ENCODE measurements at regions not wholly inside any gene's neighbourhood (a gene's known extent, or its start where the extent isn't known, plus 50 kb on each side); places are given as distances from the start of the nearest gene placed in this dataset.

DNA sequence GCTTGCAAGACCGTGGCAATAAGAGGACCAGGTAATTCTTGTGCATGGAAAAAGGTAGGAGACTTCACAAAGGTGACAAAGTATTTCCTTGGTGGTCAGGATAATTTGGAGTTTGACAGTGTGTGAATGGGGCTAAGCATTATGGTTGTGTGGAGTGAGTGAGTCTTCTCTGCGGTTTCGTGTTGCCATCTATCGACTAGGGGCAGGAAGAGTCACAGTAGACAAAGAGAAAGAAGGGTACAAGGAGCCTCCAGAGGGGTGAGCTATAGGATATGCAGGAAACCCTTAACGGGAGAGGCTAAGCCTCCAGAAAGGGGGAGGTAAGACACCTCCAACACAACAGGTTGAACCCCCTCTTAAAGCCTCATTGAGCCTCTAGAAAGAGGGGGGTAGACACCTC lies 64.0 kb upstream of the RANBP6 start:
- H4K20me1 ChIP-seq (ENCODE audit: insufficient read depth), result no peaks in the 10 kb centered on the region
- no peak for TF ChIP-seq EZH2 (IDR thresholded peaks at IDR 0.05; ENCODE audit: low read depth)
- TF ChIP-seq, protein P1, sequence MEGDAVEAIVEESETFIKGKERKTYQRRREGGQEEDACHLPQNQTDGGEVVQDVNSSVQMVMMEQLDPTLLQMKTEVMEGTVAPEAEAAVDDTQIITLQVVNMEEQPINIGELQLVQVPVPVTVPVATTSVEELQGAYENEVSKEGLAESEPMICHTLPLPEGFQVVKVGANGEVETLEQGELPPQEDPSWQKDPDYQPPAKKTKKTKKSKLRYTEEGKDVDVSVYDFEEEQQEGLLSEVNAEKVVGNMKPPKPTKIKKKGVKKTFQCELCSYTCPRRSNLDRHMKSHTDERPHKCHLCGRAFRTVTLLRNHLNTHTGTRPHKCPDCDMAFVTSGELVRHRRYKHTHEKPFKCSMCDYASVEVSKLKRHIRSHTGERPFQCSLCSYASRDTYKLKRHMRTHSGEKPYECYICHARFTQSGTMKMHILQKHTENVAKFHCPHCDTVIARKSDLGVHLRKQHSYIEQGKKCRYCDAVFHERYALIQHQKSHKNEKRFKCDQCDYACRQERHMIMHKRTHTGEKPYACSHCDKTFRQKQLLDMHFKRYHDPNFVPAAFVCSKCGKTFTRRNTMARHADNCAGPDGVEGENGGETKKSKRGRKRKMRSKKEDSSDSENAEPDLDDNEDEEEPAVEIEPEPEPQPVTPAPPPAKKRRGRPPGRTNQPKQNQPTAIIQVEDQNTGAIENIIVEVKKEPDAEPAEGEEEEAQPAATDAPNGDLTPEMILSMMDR (conservative IDR thresholded peaks at IDR 0.05), result no peak
- ChIA-PET POLR2A (ENCODE audit: unreplicated experiment) (interaction anchor here (0.6 kb wide), 1 partner anchor 64 kb away, joined by 5 read pairs; the partner anchor contains the start of gene RANBP6), CTCF (no interaction called here)
- no peaks in the 10 kb centered on the region for H3K9me3 ChIP-seq (ENCODE audit: insufficient read depth, low read depth)
- H3K9me2 ChIP-seq (ENCODE audit: insufficient read depth), result no peaks in the 10 kb centered on the region
- H3K27ac ChIP-seq, result no peak overlapping the region
- H3F3A ChIP-seq (ENCODE audit: insufficient read depth, low read depth), result peaks cover 4% of the 10 kb centered on the region; the same call in 1 of the 2 replicates
- H3K4me2 ChIP-seq, result peak overlapping the region; percentile 86
- no peaks in the 10 kb centered on the region; the same call in 1 of the 2 replicates for H3K4me1 ChIP-seq (replicated peaks; ENCODE audit: insufficient read depth)
- no peaks in the 10 kb centered on the region for H3K79me2 ChIP-seq (ENCODE audit: low read depth)
- peak overlapping the region; percentile 64; the same call in 1 of the 2 replicates for H3K4me3 ChIP-seq
- DNase-seq, result no peak
- no peaks in the 10 kb centered on the region for H3K36me3 ChIP-seq (ENCODE audit: low read depth)
- no TSS peak for BruUV-seq (replicated peaks)
- peak overlapping the region; percentile 90; the same call in 1 of the 2 replicates for H2AFZ ChIP-seq
- intact Hi-C loops (cut with micrococcal nuclease; ENCODE audit: unreplicated experiment), result no loop called here
- no peaks in the 10 kb centered on the region for H3K27me3 ChIP-seq (ENCODE audit: insufficient read depth, low read depth)

DNA sequence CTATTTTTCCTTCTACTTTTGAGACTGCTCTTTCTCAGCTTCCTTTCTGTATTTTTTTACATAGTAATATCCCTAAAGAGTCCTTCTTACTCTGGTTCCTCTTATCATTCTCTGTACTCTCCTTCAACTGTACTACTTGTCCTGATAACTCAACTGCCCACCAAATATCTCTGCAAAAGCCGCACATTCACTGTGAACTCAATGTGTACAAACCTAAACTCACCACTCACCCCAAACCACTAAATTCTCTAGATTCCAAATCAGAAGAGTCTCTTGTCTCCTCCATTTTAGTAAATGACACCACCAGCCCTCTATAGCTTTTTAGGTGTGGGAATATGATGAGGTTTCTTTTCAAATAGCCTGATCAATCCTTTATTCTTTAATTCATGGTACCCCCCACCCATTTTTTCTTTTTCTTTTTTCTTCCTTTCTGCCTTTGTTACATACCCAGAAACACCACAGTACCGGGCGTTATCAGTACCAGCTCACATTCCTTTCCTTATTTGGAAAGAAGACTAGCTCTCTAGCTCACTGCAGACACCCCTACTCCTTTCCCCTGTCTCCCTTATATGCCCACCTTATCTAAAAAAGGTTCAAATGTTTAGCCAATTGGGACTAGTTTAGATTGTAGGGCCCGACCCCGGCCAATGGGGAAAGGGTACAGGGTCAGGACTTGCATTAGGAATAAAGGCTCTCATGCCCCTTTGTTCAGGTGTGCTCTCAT lies 63.1 kb upstream of the RANBP6 start:
- H4K20me1 ChIP-seq (ENCODE audit: insufficient read depth), result no peaks in the 10 kb centered on the region
- no peak overlapping the region for H3K4me3 ChIP-seq
- no peaks in the 10 kb centered on the region for H3K27me3 ChIP-seq (ENCODE audit: insufficient read depth, low read depth)
- H3F3A ChIP-seq (ENCODE audit: insufficient read depth, low read depth), result peaks cover 4% of the 10 kb centered on the region; the same call in 1 of the 2 replicates
- BruUV-seq (replicated peaks), result no TSS peak
- H3K9me3 ChIP-seq (ENCODE audit: insufficient read depth, low read depth), result no peaks in the 10 kb centered on the region
- no peaks in the 10 kb centered on the region; the same call in 1 of the 2 replicates for H3K4me1 ChIP-seq (replicated peaks; ENCODE audit: insufficient read depth)
- ChIA-PET POLR2A (ENCODE audit: unreplicated experiment) (interaction anchor here (0.6 kb wide), 1 partner anchor 63 kb away, joined by 5 read pairs; the partner anchor contains the start of gene RANBP6), CTCF (no interaction called here)
- H3K9me2 ChIP-seq (ENCODE audit: insufficient read depth), result no peaks in the 10 kb centered on the region
- H2AFZ ChIP-seq, result no peak overlapping the region
- H3K27ac ChIP-seq, result no peak overlapping the region
- H3K4me2 ChIP-seq, result no peak overlapping the region
- TF ChIP-seq, protein P1 (conservative IDR thresholded peaks at IDR 0.05), result no peak
- no peak for TF ChIP-seq EZH2 (IDR thresholded peaks at IDR 0.05; ENCODE audit: low read depth)
- H3K79me2 ChIP-seq (ENCODE audit: low read depth), result no peaks in the 10 kb centered on the region
- no peaks in the 10 kb centered on the region for H3K36me3 ChIP-seq (ENCODE audit: low read depth)
- intact Hi-C loops (cut with micrococcal nuclease; ENCODE audit: unreplicated experiment), result no loop called here
- no peak for DNase-seq

DNA sequence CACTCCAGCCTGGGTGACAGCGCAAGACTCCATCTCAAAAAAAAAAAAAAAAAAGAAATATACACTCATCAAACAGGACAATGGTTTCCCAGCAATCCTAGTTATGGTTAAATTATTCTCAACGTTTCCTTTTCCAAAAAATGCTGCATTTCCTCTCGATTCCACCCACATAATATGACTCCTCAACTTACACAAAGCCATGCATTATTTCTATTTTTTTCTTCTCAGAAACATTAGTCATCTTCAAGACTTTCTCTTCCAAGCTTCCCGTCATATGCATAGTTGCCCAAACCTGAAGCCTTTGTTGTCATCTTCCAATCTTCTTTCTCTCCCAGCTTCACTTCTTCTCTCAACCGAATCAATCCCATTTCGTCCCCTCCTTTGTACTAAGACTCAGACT lies 61.4 kb upstream of the RANBP6 start:
- intact Hi-C loops (cut with micrococcal nuclease; ENCODE audit: unreplicated experiment), result no loop called here
- no peaks in the 10 kb centered on the region for H3K27me3 ChIP-seq (ENCODE audit: insufficient read depth, low read depth)
- no TSS peak for BruUV-seq (replicated peaks)
- H3K4me1 ChIP-seq (replicated peaks; ENCODE audit: insufficient read depth), result no peaks in the 10 kb centered on the region; the same call in 1 of the 2 replicates
- no peak for DNase-seq
- TF ChIP-seq, protein P1 (conservative IDR thresholded peaks at IDR 0.05), result no peak
- no peak for TF ChIP-seq EZH2 (IDR thresholded peaks at IDR 0.05; ENCODE audit: low read depth)
- no peaks in the 10 kb centered on the region for H3K79me2 ChIP-seq (ENCODE audit: low read depth)
- ChIA-PET POLR2A (ENCODE audit: unreplicated experiment) (no interaction called here), CTCF (no interaction called here)
- H3K9me2 ChIP-seq (ENCODE audit: insufficient read depth), result no peaks in the 10 kb centered on the region
- no peak overlapping the region for H3K4me3 ChIP-seq
- H3K27ac ChIP-seq, result no peak overlapping the region
- no peaks in the 10 kb centered on the region for H3K36me3 ChIP-seq (ENCODE audit: low read depth)
- no peaks in the 10 kb centered on the region for H4K20me1 ChIP-seq (ENCODE audit: insufficient read depth)
- H3K4me2 ChIP-seq, result no peak overlapping the region
- H3F3A ChIP-seq (ENCODE audit: insufficient read depth, low read depth), result peaks cover 4% of the 10 kb centered on the region; the same call in 1 of the 2 replicates
- no peak overlapping the region for H2AFZ ChIP-seq
- no peaks in the 10 kb centered on the region for H3K9me3 ChIP-seq (ENCODE audit: insufficient read depth, low read depth)
